ENCODE measurements at regions not wholly inside any gene's neighbourhood (a gene's known extent, or its start where the extent isn't known, plus 50 kb on each side); places are given as distances from the start of the nearest gene placed in this dataset.

- CTCF ChIA-PET (ENCODE audit: unreplicated experiment): no interaction called here
- DNase-seq (ENCODE audit: low spot score): no peak
- no TSS peak for BruUV-seq (replicated peaks)
Observed at GRCh38 chr9:134214386-134214765, 50.0 kb upstream of the RNU6ATAC start.

GRCh38 chr9:134214766-134215419 is 50.5 kb upstream of the RNU6ATAC start:
- no TSS peak for BruUV-seq (replicated peaks)
- Histone ChIP-seq H3K9me2 (ENCODE audit: insufficient read depth, low read length) (no peaks in the 10 kb centered on the region), H3K4me1 (ENCODE audit: insufficient read depth, low read length, poor library complexity, severe bottlenecking) (peaks cover 31% of the 10 kb centered on the region), H3K27ac (ENCODE audit: low read depth, low read length, poor library complexity, severe bottlenecking) (peak overlapping the region; percentile 32), H3K36me3 (ENCODE audit: insufficient read depth, low read length) (no peaks in the 10 kb centered on the region), H3K4me2 (ENCODE audit: low read length) (peak overlapping the region; percentile 45; the same call in 1 of the 2 replicates), H2AFZ (ENCODE audit: low read length) (no peak overlapping the region), H3K4me3 (ENCODE audit: low read depth, low read length, poor library complexity, severe bottlenecking) (no peak overlapping the region), H4K20me1 (ENCODE audit: insufficient read depth, low read length) (no peaks in the 10 kb centered on the region), H3K79me2 (ENCODE audit: insufficient read depth, low read depth, low read length) (no peaks in the 10 kb centered on the region), H3K9me3 (ENCODE audit: low read length) (no peaks in the 10 kb centered on the region)
- CTCF ChIA-PET (ENCODE audit: unreplicated experiment): interaction anchor here (0.6 kb wide), 1 partner anchor 47 kb away, joined by 4 read pairs; no protein-coding TSS in a partner anchor
- POLR2A ChIA-PET: interaction anchor here (1.0 kb wide), 1 partner anchor 54 kb away, joined by 3 read pairs; no protein-coding TSS in a partner anchor
- TF ChIP-seq CTCF (conservative IDR thresholded peaks at IDR 0.05; ENCODE audit: low read length) (no peak), EZH2phosphoT487 (IDR thresholded peaks at IDR 0.05; ENCODE audit: borderline replicate concordance, low read depth, low read length) (no peak)
- DNase-seq (ENCODE audit: low spot score): no peak
- intact Hi-C loops (cut with micrococcal nuclease; ENCODE audit: unreplicated experiment): loop anchor here (5.0 kb wide), 1 partner anchor 43 kb away; no protein-coding TSS in a partner anchor

More at GRCh38 chr9:134214386-134214765, 50.0 kb upstream of the RNU6ATAC start:
- POLR2A ChIA-PET: no interaction called here
- peaks cover 31% of the 10 kb centered on the region for H3K4me1 ChIP-seq (ENCODE audit: insufficient read depth, low read length, poor library complexity, severe bottlenecking)
- no peak overlapping the region for H2AFZ ChIP-seq (ENCODE audit: low read length)
- H3K79me2 ChIP-seq (ENCODE audit: insufficient read depth, low read depth, low read length): no peaks in the 10 kb centered on the region
- H4K20me1 ChIP-seq (ENCODE audit: insufficient read depth, low read length): no peaks in the 10 kb centered on the region
- intact Hi-C loops (cut with micrococcal nuclease; ENCODE audit: unreplicated experiment): no loop called here
- H3K27ac ChIP-seq (ENCODE audit: low read depth, low read length, poor library complexity, severe bottlenecking): no peak overlapping the region
- no peaks in the 10 kb centered on the region for H3K9me3 ChIP-seq (ENCODE audit: low read length)
- no peak overlapping the region for H3K4me2 ChIP-seq (ENCODE audit: low read length)
- no peak for TF ChIP-seq EZH2phosphoT487 (IDR thresholded peaks at IDR 0.05; ENCODE audit: borderline replicate concordance, low read depth, low read length)
- TF ChIP-seq CTCF (conservative IDR thresholded peaks at IDR 0.05; ENCODE audit: low read length): no peak
- H3K9me2 ChIP-seq (ENCODE audit: insufficient read depth, low read length): no peaks in the 10 kb centered on the region
- H3K36me3 ChIP-seq (ENCODE audit: insufficient read depth, low read length): no peaks in the 10 kb centered on the region
- H3K4me3 ChIP-seq (ENCODE audit: low read depth, low read length, poor library complexity, severe bottlenecking): no peak overlapping the region

GRCh38 chr9:134215420-134215698 is 51.0 kb upstream of the RNU6ATAC start:
- BruUV-seq (replicated peaks): no TSS peak
- intact Hi-C loops (cut with micrococcal nuclease; ENCODE audit: unreplicated experiment): loop anchor here (5.0 kb wide), 1 partner anchor 43 kb away; no protein-coding TSS in a partner anchor
- Histone ChIP-seq H3K27ac (ENCODE audit: low read depth, low read length, poor library complexity, severe bottlenecking) (peak overlapping the region; percentile 32), H3K4me2 (ENCODE audit: low read length) (peak overlapping the region; percentile 45; the same call in 1 of the 2 replicates), H3K4me3 (ENCODE audit: low read depth, low read length, poor library complexity, severe bottlenecking) (no peak overlapping the region), H3K9me3 (ENCODE audit: low read length) (no peaks in the 10 kb centered on the region), H4K20me1 (ENCODE audit: insufficient read depth, low read length) (no peaks in the 10 kb centered on the region), H3K36me3 (ENCODE audit: insufficient read depth, low read length) (no peaks in the 10 kb centered on the region), H3K9me2 (ENCODE audit: insufficient read depth, low read length) (no peaks in the 10 kb centered on the region), H2AFZ (ENCODE audit: low read length) (no peak overlapping the region), H3K79me2 (ENCODE audit: insufficient read depth, low read depth, low read length) (no peaks in the 10 kb centered on the region), H3K4me1 (ENCODE audit: insufficient read depth, low read length, poor library complexity, severe bottlenecking) (peaks cover 31% of the 10 kb centered on the region)
- POLR2A ChIA-PET: interaction anchor here (1.0 kb wide), 1 partner anchor 53 kb away, joined by 3 read pairs; no protein-coding TSS in a partner anchor
- TF ChIP-seq EZH2phosphoT487 (IDR thresholded peaks at IDR 0.05; ENCODE audit: borderline replicate concordance, low read depth, low read length): no peak
- no peak for TF ChIP-seq CTCF (conservative IDR thresholded peaks at IDR 0.05; ENCODE audit: low read length)
- no peak for DNase-seq (ENCODE audit: low spot score)
- CTCF ChIA-PET (ENCODE audit: unreplicated experiment): interaction anchor here (0.6 kb wide), 1 partner anchor 47 kb away, joined by 4 read pairs; no protein-coding TSS in a partner anchor

All from OCI-LY7 (cell line).